ENCODE measurements at regions not wholly inside any gene's neighbourhood (a gene's known extent, or its start where the extent isn't known, plus 50 kb on each side); places are given as distances from the start of the nearest gene placed in this dataset.
"Not testable (repeated sequence)": the region's sequence is repeated elsewhere in the genome, so short reads cannot be mapped to it uniquely, and the experiment has no call there.

- Histone ChIP-seq H3K4me1 (ENCODE audit: low read depth) (no peaks in the 10 kb centered on the region), H3K27me3 (no peaks in the 10 kb centered on the region), H3K4me3 (no peak overlapping the region), H3K27ac (no peak overlapping the region), H3K36me3 (no peaks in the 10 kb centered on the region), H3K9me3 (ENCODE audit: low read depth) (no peaks in the 10 kb centered on the region)
- DNase-seq (ENCODE audit: low read depth in 1 of 2, low spot score in 1 of 2): no peak
- TF ChIP-seq CTCF (IDR thresholded peaks at IDR 0.05; ENCODE audit: low read depth, low read length): no peak
Observed at GRCh38 chr3:163513149-163513657, 1565.1 kb downstream of the SI start.

GRCh38 chr3:163508206-163508605, 1570.1 kb downstream of the SI start:
- no peak for TF ChIP-seq CTCF (IDR thresholded peaks at IDR 0.05; ENCODE audit: low read depth, low read length)
- DNase-seq (ENCODE audit: low read depth in 1 of 2, low spot score in 1 of 2): no peak
- H3K36me3 ChIP-seq: no peaks in the 10 kb centered on the region
- H3K4me3 ChIP-seq: no peak overlapping the region
- no peak overlapping the region for H3K27ac ChIP-seq
- no peaks in the 10 kb centered on the region for H3K9me3 ChIP-seq (ENCODE audit: low read depth)
- no peaks in the 10 kb centered on the region for H3K4me1 ChIP-seq (ENCODE audit: low read depth)
- H3K27me3 ChIP-seq: no peaks in the 10 kb centered on the region

GRCh38 chr3:163504974-163505373, 1573.3 kb downstream of the SI start:
- Histone ChIP-seq H3K27me3 (no peaks in the 10 kb centered on the region), H3K36me3 (no peaks in the 10 kb centered on the region), H3K27ac (no peak overlapping the region), H3K9me3 (ENCODE audit: low read depth) (no peaks in the 10 kb centered on the region), H3K4me3 (no peak overlapping the region), H3K4me1 (ENCODE audit: low read depth) (no peaks in the 10 kb centered on the region)
- no peak for DNase-seq (ENCODE audit: low read depth in 1 of 2, low spot score in 1 of 2)
- no peak for TF ChIP-seq CTCF (IDR thresholded peaks at IDR 0.05; ENCODE audit: low read depth, low read length)

- not testable (repeated sequence) for H3K36me3 ChIP-seq; H3K27ac ChIP-seq; H3K27me3 ChIP-seq; H3K4me3 ChIP-seq; H3K4me1 ChIP-seq (ENCODE audit: low read depth); H3K9me3 ChIP-seq (ENCODE audit: low read depth); DNase-seq (ENCODE audit: low read depth in 1 of 2, low spot score in 1 of 2)
Observed at GRCh38 chr3:163499736-163500219, 1578.5 kb downstream of the SI start.

GRCh38 chr3:163498842-163499735, 1579.2 kb downstream of the SI start:
- not testable (repeated sequence) for DNase-seq (ENCODE audit: low read depth in 1 of 2, low spot score in 1 of 2); H3K27me3 ChIP-seq; H3K27ac ChIP-seq; H3K9me3 ChIP-seq (ENCODE audit: low read depth); H3K36me3 ChIP-seq; H3K4me3 ChIP-seq; H3K4me1 ChIP-seq (ENCODE audit: low read depth)

- Histone ChIP-seq H3K36me3 (no peaks in the 10 kb centered on the region), H3K4me1 (ENCODE audit: low read depth) (no peaks in the 10 kb centered on the region), H3K27ac (no peak overlapping the region), H3K27me3 (no peaks in the 10 kb centered on the region), H3K9me3 (ENCODE audit: low read depth) (no peaks in the 10 kb centered on the region), H3K4me3 (no peak overlapping the region)
- no peak for DNase-seq (ENCODE audit: low read depth in 1 of 2, low spot score in 1 of 2)
- TF ChIP-seq CTCF (IDR thresholded peaks at IDR 0.05; ENCODE audit: low read depth, low read length): no peak
Observed at GRCh38 chr3:163491714-163492113, 1586.6 kb downstream of the SI start.
